Parathyroid adenoma (tissue), 2 donors: ENCODE measurements at regions not wholly inside any gene's neighbourhood (a gene's known extent, or its start where the extent isn't known, plus 50 kb on each side); places are given as distances from the start of the nearest gene placed in this dataset.

Experiments
- H2AFZ ChIP-seq: fragments of 300-600 bp; sonication (generic); one replicate; pipeline ENCODE4 v1.7.0; 2017; ENCODE audit warnings: antibody characterized with exemption, mild to moderate bottlenecking
- H3K27ac ChIP-seq: fragments of 300-600 bp; sonication (generic); one replicate; pipeline ENCODE4 v1.7.0; 2017
- H3K27me3 ChIP-seq: fragments of 300-600 bp; sonication (generic); one replicate; pipeline ENCODE4 v1.7.0; 2017; ENCODE audit warnings: low read length; ENCODE audit not compliant: control insufficient read depth, insufficient read depth
- H3K36me3 ChIP-seq: fragments of 300-600 bp; sonication (generic); one replicate; pipeline ENCODE4 v1.7.0; 2017; ENCODE audit warnings: low read length; ENCODE audit not compliant: control insufficient read depth, insufficient read depth
- H3K4me1 ChIP-seq: fragments of 300-600 bp; sonication (generic); one replicate; pipeline ENCODE4 v1.7.0; 2017; ENCODE audit warnings: control low read depth
- H3K4me2 ChIP-seq: fragments of 300-600 bp; sonication (generic); one replicate; pipeline ENCODE4 v1.7.0; 2017; ENCODE audit warnings: low read length
- H3K4me3 ChIP-seq: fragments of 300-600 bp; sonication (generic); one replicate; pipeline ENCODE4 v1.7.0; 2017; ENCODE audit warnings: low read depth, low read length
- H3K79me2 ChIP-seq: fragments of 300-600 bp; sonication (generic); one replicate; pipeline ENCODE4 v1.7.0; 2017; ENCODE audit warnings: control low read depth
- H3K9ac ChIP-seq: fragments of 300-600 bp; sonication (generic); one replicate; pipeline ENCODE4 v1.7.0; 2017; ENCODE audit warnings: mild to moderate bottlenecking
- H3K9me3 ChIP-seq: fragments of 300-600 bp; sonication (generic); one replicate; pipeline ENCODE4 v1.7.0; 2017; ENCODE audit warnings: low read length; ENCODE audit not compliant: control insufficient read depth
- CTCF ChIP-seq: fragments of 300-600 bp; sonication (generic); IDR thresholded peaks from one replicate; pipeline ENCODE4 v1.7.0; 2017; ENCODE audit warnings: antibody characterized with exemption, mild to moderate bottlenecking
- donor health status: primary hyperparathyroidism.

- no peak overlapping the region for H3K4me2 ChIP-seq
- H3K9ac ChIP-seq: no peak overlapping the region
- H3K9me3 ChIP-seq: no peaks in the 10 kb centered on the region
- no peaks in the 10 kb centered on the region for H3K4me1 ChIP-seq
- no peak overlapping the region for H2AFZ ChIP-seq
- TF ChIP-seq CTCF: no peak
- H3K4me3 ChIP-seq: no peak overlapping the region
- no peaks in the 10 kb centered on the region for H3K79me2 ChIP-seq
- H3K27me3 ChIP-seq: no peaks in the 10 kb centered on the region
- no peak overlapping the region for H3K27ac ChIP-seq
- no peaks in the 10 kb centered on the region for H3K36me3 ChIP-seq
These were observed 249.2 kb upstream of the CCNH start for GRCh38 chr5:87661784-87662566.

- no peak overlapping the region for H3K27ac ChIP-seq
- no peaks in the 10 kb centered on the region for H3K27me3 ChIP-seq
- no peak overlapping the region for H2AFZ ChIP-seq
- H3K79me2 ChIP-seq: no peaks in the 10 kb centered on the region
- no peaks in the 10 kb centered on the region for H3K36me3 ChIP-seq
- no peak overlapping the region for H3K4me3 ChIP-seq
- no peaks in the 10 kb centered on the region for H3K4me1 ChIP-seq
- no peak for TF ChIP-seq CTCF
- no peaks in the 10 kb centered on the region for H3K9me3 ChIP-seq
- no peak overlapping the region for H3K4me2 ChIP-seq
- no peak overlapping the region for H3K9ac ChIP-seq
These were observed 240.5 kb upstream of the CCNH start for GRCh38 chr5:87653242-87653641.

- Histone ChIP-seq H3K27me3 (no peaks in the 10 kb centered on the region), H3K4me1 (no peaks in the 10 kb centered on the region), H3K79me2 (no peaks in the 10 kb centered on the region), H3K4me3 (no peak overlapping the region), H3K36me3 (no peaks in the 10 kb centered on the region), H3K9ac (no peak overlapping the region), H3K9me3 (no peaks in the 10 kb centered on the region), H3K27ac (no peak overlapping the region), H3K4me2 (no peak overlapping the region), H2AFZ (no peak overlapping the region)
- no peak for TF ChIP-seq CTCF
These were observed 237.6 kb upstream of the CCNH start for GRCh38 chr5:87650284-87650683.

GRCh38 chr5:87649455-87649854 lies 236.7 kb upstream of the CCNH start:
- no peak overlapping the region for H3K4me2 ChIP-seq
- H3K27ac ChIP-seq: no peak overlapping the region
- H3K79me2 ChIP-seq: no peaks in the 10 kb centered on the region
- no peaks in the 10 kb centered on the region for H3K36me3 ChIP-seq
- H3K27me3 ChIP-seq: no peaks in the 10 kb centered on the region
- H3K4me1 ChIP-seq: no peaks in the 10 kb centered on the region
- H3K4me3 ChIP-seq: no peak overlapping the region
- TF ChIP-seq CTCF: no peak
- no peak overlapping the region for H3K9ac ChIP-seq
- no peaks in the 10 kb centered on the region for H3K9me3 ChIP-seq
- H2AFZ ChIP-seq: no peak overlapping the region

- Histone ChIP-seq H3K9me3 (no peaks in the 10 kb centered on the region), H3K79me2 (no peaks in the 10 kb centered on the region), H3K36me3 (no peaks in the 10 kb centered on the region), H3K4me2 (no peak overlapping the region), H2AFZ (no peak overlapping the region), H3K27ac (no peak overlapping the region), H3K27me3 (no peaks in the 10 kb centered on the region), H3K4me3 (no peak overlapping the region), H3K4me1 (no peaks in the 10 kb centered on the region), H3K9ac (no peak overlapping the region)
- no peak for TF ChIP-seq CTCF
These were observed 232.5 kb upstream of the CCNH start for GRCh38 chr5:87645224-87645623.
